GM12878 (cell line): ENCODE measurements at regions not wholly inside any gene's neighbourhood (a gene's known extent, or its start where the extent isn't known, plus 50 kb on each side); places are given as distances from the start of the nearest gene placed in this dataset.

Experiments used
- ATAC-seq: fragments of 200-7000 bp; cut with Tn5 transposase; 3 replicates; pipeline ENCODE4 v1.9.1; 2020; ENCODE audit warnings: mild to moderate bottlenecking, moderate library complexity
- BruUV-seq: library from RNA; stranded (reverse); fragments of 400-500 nt; replicated peaks from 2 replicates; lab custom pipeline; 2021; lab: Mats Ljungman, UMichigan
- CTCF ChIA-PET: fragments of 300-600 bp; sonication (Branson Sonifier 250); formaldehyde crosslinking; extraction: SDS; loops from one replicate; lab custom pipeline; 2021; ENCODE audit warnings: inconsistent platforms; lab: Yijun Ruan, JAX
- POLR2A ChIA-PET: fragments of 350-600 bp; formaldehyde crosslinking; extraction: SDS; loops from one replicate; lab custom pipeline; 2021; ENCODE audit warnings: inconsistent platforms; lab: Charles Lee
- RAD21 ChIA-PET: fragments of 300-600 bp; sonication (Branson Sonifier 250); formaldehyde crosslinking; loops from one replicate; lab custom pipeline; 2023; ENCODE audit warnings: antibody characterized with exemption; ENCODE audit not compliant: unreplicated experiment; lab: Charles Lee
- SMC1A ChIA-PET: fragments of 300-600 bp; sonication (Branson Sonifier 250); formaldehyde crosslinking; loops from one replicate; lab custom pipeline; 2023; ENCODE audit not compliant: unreplicated experiment, uncharacterized antibody; lab: Charles Lee
- DNase-seq: peaks from one replicate; pipeline ENCODE4 v3.0.0-alpha.2; 2011; ENCODE audit warnings: low read depth, low spot score
- FAIRE-seq: peaks from 3 replicates; lab custom pipeline; 2011; peaks lifted over from hg19 to GRCh38; lab: Jason Lieb, UNC
- H2AFZ ChIP-seq: 2 replicates; pipeline ENCODE4 v1.6.0; 2011; ENCODE audit warnings: low read depth, low read length, control low read depth; ENCODE audit not compliant: control insufficient read depth
- H3K27ac ChIP-seq: 2 replicates; pipeline ENCODE4 v1.5.1; 2011; ENCODE audit warnings: control low read depth; ENCODE audit not compliant: control insufficient read depth, insufficient read depth
- H3K27me3 ChIP-seq, 2 experiments: replicated peaks in 1 of 2; 2 replicates each; pipeline versions ENCODE4 v1.6.0 to v1.6.1; 2011; ENCODE audit warnings: low read length in 1 of 2; ENCODE audit not compliant: control insufficient read depth in 2 of 2, insufficient read depth in 2 of 2
- H3K36me3 ChIP-seq, 2 experiments: 2 replicates each; pipeline ENCODE4 v1.5.1; 2011; ENCODE audit warnings: low read length in 1 of 2; ENCODE audit not compliant: control insufficient read depth in 2 of 2, insufficient read depth in 2 of 2
- H3K4me1 ChIP-seq: 2 replicates; pipeline ENCODE4 v1.6.1; 2011; ENCODE audit warnings: mild to moderate bottlenecking, low read length, moderate library complexity, mixed read lengths; ENCODE audit not compliant: control insufficient read depth, insufficient read depth
- H3K4me2 ChIP-seq: 2 replicates; pipeline ENCODE4 v1.6.0; 2011; ENCODE audit warnings: control low read depth; ENCODE audit not compliant: control insufficient read depth, insufficient read depth
- H3K4me3 ChIP-seq: fragments of 200-600 bp; sonication (generic); 2 replicates; pipeline ENCODE4 v1.5.1; 2016
- H3K79me2 ChIP-seq: 2 replicates; pipeline ENCODE4 v1.6.0; 2011; ENCODE audit warnings: low read length; ENCODE audit not compliant: control insufficient read depth, insufficient read depth
- H3K9ac ChIP-seq: 2 replicates; pipeline ENCODE4 v1.8.0; 2011; ENCODE audit warnings: low read length, control low read depth, mixed read lengths; ENCODE audit not compliant: control insufficient read depth, insufficient read depth
- H3K9me3 ChIP-seq: replicated peaks from 3 replicates; pipeline ENCODE4 v1.5.1; 2011; ENCODE audit warnings: mild to moderate bottlenecking, low read length; ENCODE audit not compliant: control insufficient read depth, insufficient read depth
- H4K20me1 ChIP-seq: 2 replicates; pipeline ENCODE4 v1.6.0; 2011; ENCODE audit not compliant: control insufficient read depth, insufficient read depth
- RAD21 ChIP-seq: IDR thresholded peaks from 2 replicates; pipeline ENCODE4 v1.6.1; 2011; ENCODE audit warnings: mild to moderate bottlenecking, low read depth, low read length, moderate library complexity; ENCODE audit not compliant: insufficient read depth
- RFX5 ChIP-seq: IDR thresholded peaks from 2 replicates; pipeline ENCODE4 v1.6.1; 2011; ENCODE audit warnings: low read depth, low read length, improper control_type of control experiment
- RUNX3 ChIP-seq: IDR thresholded peaks from 2 replicates; pipeline ENCODE4 v1.6.1; 2012; ENCODE audit warnings: low read length, inconsistent platforms
- SIX5 ChIP-seq: IDR thresholded peaks from 2 replicates; pipeline ENCODE4 v1.6.1; 2011; ENCODE audit warnings: mild to moderate bottlenecking, low read depth, low read length, moderate library complexity; ENCODE audit not compliant: severe bottlenecking
- SKIL ChIP-seq: fragments of 450-650 bp; IDR thresholded peaks from 2 replicates; pipeline ENCODE4 v1.6.1; 2017; ENCODE audit warnings: mild to moderate bottlenecking, low read depth, inconsistent platforms; ENCODE audit not compliant: poor library complexity, severe bottlenecking
- TBL1XR1 ChIP-seq: IDR thresholded peaks from 2 replicates; pipeline ENCODE4 v1.6.1; 2012; ENCODE audit warnings: low read depth, low read length, improper control_type of control experiment
- ZBTB33 ChIP-seq: fragments of 450-650 bp; IDR thresholded peaks from 2 replicates; pipeline ENCODE4 v1.6.1; 2017; ENCODE audit warnings: mild to moderate bottlenecking
- ZBTB4 ChIP-seq: fragments of 450-650 bp; formaldehyde crosslinking; IDR thresholded peaks from 2 replicates; pipeline ENCODE4 v1.4.0; 2022; ENCODE audit warnings: mild to moderate bottlenecking, moderate library complexity
- WGBS: methylation state at CpG from one replicate; pipeline ENCODE4 v1.1.6; 2016; ENCODE audit warnings: low lambda C conversion rate; ENCODE audit not compliant: insufficient replicate concordance, insufficient coverage; ENCODE audit errors: missing lambda C conversion rate; 5-methylcytosine and 5-hydroxymethylcytosine counted together
- in situ Hi-C: fragments of 300-500 bp; cut with MboI; formaldehyde crosslinking; loops from 9 replicates; pipeline ENCODE4 v1.14.3; 2018; ENCODE audit warnings: mixed read lengths
- intact Hi-C: fragments of 100-400 bp; cut with micrococcal nuclease; formaldehyde crosslinking; loops from one replicate; pipeline ENCODE4 v1.14.2; 2022; ENCODE audit not compliant: unreplicated experiment

GRCh38 chr6:141282263-141282662 is 850.5 kb upstream of the GJE1 start:
- 94% methylated on average over 1 of the region's 1 CpG for WGBS
- TF ChIP-seq SIX5 = no peak
- TF ChIP-seq ZBTB33 = no peak
- TF ChIP-seq RFX5 = no peak
- TF ChIP-seq TBL1XR1 = no peak
- TF ChIP-seq ZBTB4 (CRISPR knock-in tag) = no peak
- TF ChIP-seq RUNX3 = no peak
- no peak for TF ChIP-seq SKIL
- TF ChIP-seq RAD21 = no peak
- ChIA-PET POLR2A (interaction anchor here (0.7 kb wide), 1 partner anchor 9 kb away, joined by 3 read pairs; no protein-coding TSS in a partner anchor), SMC1A (interaction anchor here (0.8 to 0.9 kb wide), 2 partner anchors 9 to 27 kb away, joined by 3 read pairs; no protein-coding TSS in a partner anchor), CTCF (no interaction called here), RAD21 (no interaction called here)
- no peak overlapping the region for H3K4me2 ChIP-seq
- H3K9ac ChIP-seq = no peak overlapping the region
- BruUV-seq = no TSS peak
- H3K9me3 ChIP-seq = no peaks in the 10 kb centered on the region
- no peak for FAIRE-seq
- H2AFZ ChIP-seq = no peak overlapping the region
- intact Hi-C loops (no loop called here), in situ Hi-C loops (no loop called here)
- H3K79me2 ChIP-seq = no peaks in the 10 kb centered on the region
- ATAC-seq = no peak
- H3K27me3 ChIP-seq = no peaks in the 10 kb centered on the region
- no peaks in the 10 kb centered on the region for H4K20me1 ChIP-seq
- DNase-seq = no peak
- no peak overlapping the region for H3K27ac ChIP-seq
- no peak overlapping the region for H3K4me3 ChIP-seq
- H3K4me1 ChIP-seq = no peaks in the 10 kb centered on the region
- H3K36me3 ChIP-seq = no peaks in the 10 kb centered on the region
